Nephron (organoid): ENCODE measurements at regions not wholly inside any gene's neighbourhood (a gene's known extent, or its start where the extent isn't known, plus 50 kb on each side); places are given as distances from the start of the nearest gene placed in this dataset.

Experiments
- H3K27ac Mint-ChIP-seq, 3 experiments: 2 replicates each; pipeline ENCODE4 v1.8.0; 2020; ENCODE audit warnings: mixed read lengths in 3 of 3, mild to moderate bottlenecking in 2 of 3, moderate library complexity in 1 of 3
- H3K27me3 Mint-ChIP-seq: 2 replicates; pipeline ENCODE4 v1.8.0; 2021; ENCODE audit warnings: low read depth, mild to moderate bottlenecking, moderate library complexity, mixed read lengths
- H3K36me3 Mint-ChIP-seq: 2 replicates; pipeline ENCODE4 v1.8.0; 2020; ENCODE audit warnings: low read depth, mixed read lengths
- H3K4me1 Mint-ChIP-seq: 2 replicates; pipeline ENCODE4 v1.8.0; 2020; ENCODE audit warnings: mixed read lengths
- H3K4me3 Mint-ChIP-seq, 3 experiments: 2 replicates each; pipeline ENCODE4 v1.8.0; 2020; ENCODE audit warnings: mild to moderate bottlenecking in 3 of 3, mixed read lengths in 3 of 3, moderate library complexity in 2 of 3
- H3K9me3 Mint-ChIP-seq: 2 replicates; pipeline ENCODE4 v1.8.0; 2020; ENCODE audit warnings: mixed read lengths
- TF ChIP-seq, protein P1 (sequence below), 3 experiments: fragments of 200-600 bp; sonication (generic); IDR thresholded peaks; one replicate each; pipeline ENCODE4 v1.5.0; 2021; ENCODE audit warnings: antibody characterized with exemption in 3 of 3; ENCODE audit not compliant: unreplicated experiment in 3 of 3

DNA sequence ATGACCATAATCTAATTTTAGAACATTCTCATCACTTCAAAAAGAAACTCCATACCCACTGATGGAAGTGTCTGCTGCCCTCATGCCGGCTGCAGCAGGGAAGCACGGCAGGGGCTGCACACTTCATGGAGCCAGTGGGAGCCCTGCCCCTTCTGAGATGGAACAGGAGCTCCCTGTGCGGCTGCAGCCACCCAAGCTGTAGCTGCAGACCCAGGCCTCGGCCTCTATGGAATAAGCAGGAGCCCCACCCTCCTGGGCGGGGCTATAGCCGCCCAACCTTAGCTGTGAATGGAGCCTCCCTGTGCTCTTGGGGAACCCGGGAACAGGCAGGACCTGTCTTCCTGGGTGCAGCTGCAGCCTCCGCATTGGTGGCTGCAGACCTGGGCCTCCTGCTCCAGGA, 128.5 kb downstream of the NUDT12 start:
- no peak overlapping the region for H3K4me3 Mint-ChIP-seq
- TF ChIP-seq, protein P1, sequence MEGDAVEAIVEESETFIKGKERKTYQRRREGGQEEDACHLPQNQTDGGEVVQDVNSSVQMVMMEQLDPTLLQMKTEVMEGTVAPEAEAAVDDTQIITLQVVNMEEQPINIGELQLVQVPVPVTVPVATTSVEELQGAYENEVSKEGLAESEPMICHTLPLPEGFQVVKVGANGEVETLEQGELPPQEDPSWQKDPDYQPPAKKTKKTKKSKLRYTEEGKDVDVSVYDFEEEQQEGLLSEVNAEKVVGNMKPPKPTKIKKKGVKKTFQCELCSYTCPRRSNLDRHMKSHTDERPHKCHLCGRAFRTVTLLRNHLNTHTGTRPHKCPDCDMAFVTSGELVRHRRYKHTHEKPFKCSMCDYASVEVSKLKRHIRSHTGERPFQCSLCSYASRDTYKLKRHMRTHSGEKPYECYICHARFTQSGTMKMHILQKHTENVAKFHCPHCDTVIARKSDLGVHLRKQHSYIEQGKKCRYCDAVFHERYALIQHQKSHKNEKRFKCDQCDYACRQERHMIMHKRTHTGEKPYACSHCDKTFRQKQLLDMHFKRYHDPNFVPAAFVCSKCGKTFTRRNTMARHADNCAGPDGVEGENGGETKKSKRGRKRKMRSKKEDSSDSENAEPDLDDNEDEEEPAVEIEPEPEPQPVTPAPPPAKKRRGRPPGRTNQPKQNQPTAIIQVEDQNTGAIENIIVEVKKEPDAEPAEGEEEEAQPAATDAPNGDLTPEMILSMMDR (IDR thresholded peaks at IDR 0.05; ENCODE audit: unreplicated experiment in 3 of 3): no peak
- no peaks in the 10 kb centered on the region for H3K27me3 Mint-ChIP-seq
- peaks cover 10% of the 10 kb centered on the region for H3K9me3 Mint-ChIP-seq
- H3K36me3 Mint-ChIP-seq: peaks cover under 1% of the 10 kb centered on the region
- no peak overlapping the region for H3K27ac Mint-ChIP-seq
- H3K4me1 Mint-ChIP-seq: peaks cover 5% of the 10 kb centered on the region

DNA sequence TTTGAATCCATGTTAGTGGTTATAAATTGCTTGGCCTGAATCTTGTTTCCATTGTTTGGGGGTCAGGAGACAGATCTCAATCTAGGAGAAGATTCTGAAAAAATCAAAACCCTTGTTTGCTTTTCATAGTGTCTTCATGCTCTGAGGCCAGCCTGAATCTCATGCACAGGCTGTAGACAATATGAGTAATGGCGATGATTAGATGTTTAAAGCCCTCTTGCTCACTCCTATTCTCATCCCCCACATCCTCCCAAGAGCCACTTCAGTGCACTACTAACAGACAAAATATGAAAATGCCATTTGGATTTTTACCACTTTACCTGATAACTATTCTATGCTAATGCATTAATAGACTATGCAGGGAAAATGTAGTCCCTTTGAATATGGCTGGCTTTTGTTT, 129.4 kb downstream of the NUDT12 start:
- H3K4me1 Mint-ChIP-seq: peaks cover 12% of the 10 kb centered on the region
- H3K27ac Mint-ChIP-seq: peak overlapping the region in 1 of 3 experiments; percentile 16
- H3K36me3 Mint-ChIP-seq: no peaks in the 10 kb centered on the region
- TF ChIP-seq, protein P1 (IDR thresholded peaks at IDR 0.05; ENCODE audit: unreplicated experiment in 3 of 3): no peak
- H3K4me3 Mint-ChIP-seq: no peak overlapping the region
- no peaks in the 10 kb centered on the region for H3K27me3 Mint-ChIP-seq
- H3K9me3 Mint-ChIP-seq: peaks cover 2% of the 10 kb centered on the region

DNA sequence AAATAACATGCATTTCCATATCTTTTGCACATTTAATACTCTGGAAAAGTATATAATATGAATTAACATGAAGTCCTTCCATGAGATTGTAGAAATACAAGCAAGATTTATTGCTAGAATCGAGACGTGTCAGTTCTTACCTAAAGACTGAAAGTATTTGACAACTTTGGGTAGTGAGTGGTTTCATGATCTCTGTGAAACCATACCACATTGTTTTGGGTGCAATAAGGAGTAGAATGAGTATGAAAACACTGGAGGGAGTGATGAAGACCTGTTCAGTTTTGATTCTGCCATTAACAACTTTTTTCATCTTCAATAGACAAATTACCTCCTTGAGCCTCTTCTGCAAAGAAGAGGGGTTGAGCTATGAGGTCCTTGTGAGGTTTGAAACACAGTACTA, 133.7 kb downstream of the NUDT12 start:
- TF ChIP-seq, protein P1 (IDR thresholded peaks at IDR 0.05; ENCODE audit: unreplicated experiment in 3 of 3): no peak
- Mint-ChIP-seq H3K27me3 (no peaks in the 10 kb centered on the region), H3K27ac (peak overlapping the region; percentile 41 to 88 (median 86)), H3K4me3 (no peak overlapping the region), H3K36me3 (no peaks in the 10 kb centered on the region), H3K4me1 (peaks cover 13% of the 10 kb centered on the region), H3K9me3 (no peaks in the 10 kb centered on the region)

DNA sequence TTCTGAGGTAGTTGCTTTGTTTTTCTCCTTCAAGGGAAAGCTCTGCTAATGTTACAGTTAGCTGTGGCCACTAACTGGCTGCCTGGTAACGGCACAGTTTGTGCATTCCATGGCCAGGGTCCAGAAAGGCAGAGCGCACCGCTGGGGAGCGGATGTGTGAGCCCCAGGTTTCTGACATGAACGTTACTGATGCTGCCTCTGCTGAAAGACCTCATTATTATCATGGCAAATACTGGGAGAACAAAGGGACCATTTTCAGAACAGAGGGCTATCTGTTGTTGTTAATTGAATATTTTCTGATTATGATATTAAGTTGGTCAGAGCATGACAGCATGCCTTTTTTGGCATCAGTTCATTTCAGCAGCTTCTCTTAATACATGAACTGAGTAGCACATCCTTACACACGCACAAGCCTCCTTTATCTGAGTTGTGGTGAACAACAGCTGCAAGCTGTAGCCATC, 134.1 kb downstream of the NUDT12 start:
- Mint-ChIP-seq H3K27ac (peak overlapping the region; percentile 41 to 88 (median 86)), H3K27me3 (no peaks in the 10 kb centered on the region), H3K4me1 (peaks cover 13% of the 10 kb centered on the region), H3K9me3 (no peaks in the 10 kb centered on the region), H3K4me3 (peak overlapping the region in 1 of 3 experiments; percentile 52), H3K36me3 (no peaks in the 10 kb centered on the region)
- TF ChIP-seq, protein P1 (IDR thresholded peaks at IDR 0.05; ENCODE audit: unreplicated experiment in 3 of 3): no peak

DNA sequence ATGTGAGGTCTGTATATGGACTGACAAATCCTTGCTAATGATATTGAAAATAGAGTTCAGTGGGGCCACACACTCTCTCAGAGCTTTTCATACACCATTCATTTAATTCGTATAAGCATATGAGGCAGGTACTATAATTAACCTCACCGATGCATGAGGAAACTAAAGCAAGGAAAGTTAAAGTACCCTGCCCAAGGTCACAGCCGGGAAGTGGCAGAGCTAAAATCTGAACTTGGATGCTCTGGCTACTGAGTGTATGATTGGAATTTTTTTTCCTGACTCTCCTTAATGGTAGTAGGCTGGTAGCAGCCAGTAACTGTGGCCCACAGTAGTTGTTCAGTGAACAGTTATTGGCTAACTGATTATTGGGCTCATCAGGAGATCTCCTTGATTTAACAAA, 135.3 kb downstream of the NUDT12 start:
- Mint-ChIP-seq H3K4me3 (no peak overlapping the region), H3K4me1 (peaks cover 13% of the 10 kb centered on the region), H3K27me3 (no peaks in the 10 kb centered on the region), H3K36me3 (no peaks in the 10 kb centered on the region), H3K9me3 (no peaks in the 10 kb centered on the region), H3K27ac (peak overlapping the region in 1 of 3 experiments; percentile 86)
- TF ChIP-seq, protein P1 (IDR thresholded peaks at IDR 0.05; ENCODE audit: unreplicated experiment in 3 of 3): no peak

DNA sequence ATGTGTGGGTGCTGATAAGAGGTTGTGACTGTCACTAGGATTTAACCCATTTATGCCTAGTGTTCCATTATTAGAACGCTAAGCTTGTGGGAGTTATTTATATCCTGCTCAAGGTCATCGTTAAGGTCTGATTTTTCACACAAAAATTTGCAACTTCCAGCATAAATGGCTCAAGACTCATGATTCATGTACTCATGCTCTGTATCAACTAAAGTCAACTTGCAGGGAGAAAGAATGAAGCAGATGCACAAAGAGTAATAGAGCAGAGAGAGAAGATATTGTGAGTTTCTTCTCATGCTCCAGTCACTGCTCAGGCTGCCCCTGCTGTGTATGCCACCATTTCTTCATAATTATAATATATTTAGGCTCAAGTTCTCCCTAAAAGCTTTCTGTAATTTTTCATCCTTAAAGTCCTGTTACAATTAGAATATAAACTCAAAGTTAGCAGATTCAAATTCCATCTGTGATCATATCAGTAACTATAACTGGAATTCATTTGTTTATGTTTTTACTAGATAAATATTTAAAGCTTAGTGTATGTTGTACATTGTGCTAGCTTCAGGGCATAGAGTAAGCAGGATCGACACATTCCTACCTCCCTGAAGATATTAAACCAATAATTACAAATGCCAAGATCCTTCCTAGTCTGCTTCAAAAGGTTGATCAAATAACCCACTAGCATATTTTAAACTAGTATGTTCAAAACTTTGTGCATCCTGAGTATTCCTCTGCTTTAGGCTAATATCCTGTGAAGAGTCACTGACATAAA, 136.7 kb downstream of the NUDT12 start:
- TF ChIP-seq, protein P1 (IDR thresholded peaks at IDR 0.05; ENCODE audit: unreplicated experiment in 3 of 3): no peak
- H3K9me3 Mint-ChIP-seq: no peaks in the 10 kb centered on the region
- no peak overlapping the region for H3K27ac Mint-ChIP-seq
- H3K27me3 Mint-ChIP-seq: no peaks in the 10 kb centered on the region
- H3K36me3 Mint-ChIP-seq: no peaks in the 10 kb centered on the region
- H3K4me1 Mint-ChIP-seq: peaks cover 14% of the 10 kb centered on the region
- no peak overlapping the region for H3K4me3 Mint-ChIP-seq
